HG02884 (cell line): ENCODE measurements at regions not wholly inside any gene's neighbourhood (a gene's known extent, or its start where the extent isn't known, plus 50 kb on each side); places are given as distances from the start of the nearest gene placed in this dataset.
A peak's percentile ranks its signal among the peaks of the same experiment; 100 is the strongest.
"Not testable (repeated sequence)": the region's sequence is repeated elsewhere in the genome, so short reads cannot be mapped to it uniquely, and the experiment has no call there.

Source experiments
- ATAC-seq: cut with Tn5 transposase; IDR thresholded peaks from one replicate; pipeline ENCODE4 v1.9.1; 2021; ENCODE audit warnings: mild to moderate bottlenecking, moderate library complexity; ENCODE audit not compliant: unreplicated experiment

DNA sequence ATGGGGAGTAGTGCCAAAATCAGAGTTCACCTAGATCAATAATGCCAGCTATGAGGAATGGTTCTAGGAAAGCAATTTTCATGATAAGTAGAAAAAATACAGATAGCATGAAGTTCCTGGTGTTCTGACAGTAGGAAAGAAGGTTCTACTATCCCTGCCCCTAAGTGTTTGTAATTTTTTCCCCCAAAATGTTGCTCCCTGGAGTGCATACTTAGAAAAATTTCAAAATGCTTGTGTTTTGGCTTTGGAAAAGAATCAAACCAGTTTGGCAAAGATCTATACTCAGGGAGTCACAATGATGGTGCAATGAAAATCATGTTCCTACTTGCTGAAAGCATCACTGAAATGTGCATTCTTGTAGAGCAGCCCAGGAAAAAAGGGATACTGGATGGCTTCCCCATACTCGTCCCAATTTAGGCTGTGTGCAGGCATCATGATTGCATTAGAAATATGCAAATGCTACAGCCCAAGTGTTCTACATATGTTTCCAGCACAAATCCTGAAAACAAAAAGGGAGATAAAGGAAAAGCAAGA, 74.7 kb downstream of the LPAR4 start:
- ATAC-seq, result no peak

DNA sequence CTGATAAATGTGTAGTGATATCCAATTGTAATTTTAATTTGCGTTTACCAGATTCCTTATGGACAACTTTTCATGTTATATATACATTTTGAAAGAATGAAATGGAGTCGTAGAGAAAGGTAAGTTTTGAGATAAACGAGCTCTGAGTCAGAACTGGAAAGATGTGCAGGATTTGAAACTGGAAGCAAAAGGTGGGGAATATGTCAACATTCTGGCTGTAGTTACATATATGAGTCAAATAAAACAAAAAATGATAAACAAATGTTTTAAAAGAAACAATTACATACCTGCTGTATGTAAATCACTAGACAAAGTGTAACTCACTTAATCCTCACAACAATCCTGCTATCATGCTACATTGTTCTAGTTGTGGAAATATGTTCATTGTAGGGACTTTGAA, 84.0 kb downstream of the LPAR4 start:
- no peak for ATAC-seq

DNA sequence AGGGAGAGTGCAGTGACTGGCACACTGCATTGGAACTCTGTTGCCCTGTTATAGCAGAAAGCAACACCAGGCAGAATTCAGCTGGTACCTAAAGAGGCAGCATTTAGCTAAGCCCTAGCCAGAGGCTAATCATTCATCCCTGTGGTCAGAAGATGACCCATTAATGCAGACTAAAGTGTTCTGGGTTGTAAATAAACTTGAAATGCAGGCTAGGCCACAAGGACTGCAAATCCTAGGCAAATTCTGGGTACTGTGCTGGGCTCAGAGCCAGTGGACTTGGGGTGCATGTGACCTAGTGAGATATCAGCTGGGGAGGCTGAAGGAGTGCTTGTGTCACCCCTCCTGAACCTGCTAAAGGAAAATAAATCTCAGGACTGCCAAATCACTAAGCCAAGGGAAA, 91.2 kb downstream of the LPAR4 start:
- no peak for ATAC-seq

DNA sequence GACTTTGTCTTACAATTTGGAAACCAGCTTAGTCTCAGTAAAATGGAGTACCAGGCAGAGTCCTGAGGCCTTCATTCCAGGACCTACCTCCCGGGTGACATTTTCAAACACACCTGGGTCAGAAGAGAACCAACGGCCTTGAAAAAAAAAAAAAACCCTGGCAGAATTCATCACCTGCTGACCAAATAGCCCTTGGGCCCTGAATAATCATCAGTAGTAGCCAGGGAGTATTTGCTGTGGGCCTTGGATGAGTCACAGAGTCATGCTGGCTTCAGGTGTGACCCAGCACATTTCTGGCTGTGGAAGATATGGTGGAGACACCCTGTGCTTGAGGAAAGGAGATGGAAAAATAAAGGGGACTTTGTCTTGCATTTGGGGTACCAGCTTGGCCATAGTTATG, 92.2 kb downstream of the LPAR4 start:
- no peak for ATAC-seq

DNA sequence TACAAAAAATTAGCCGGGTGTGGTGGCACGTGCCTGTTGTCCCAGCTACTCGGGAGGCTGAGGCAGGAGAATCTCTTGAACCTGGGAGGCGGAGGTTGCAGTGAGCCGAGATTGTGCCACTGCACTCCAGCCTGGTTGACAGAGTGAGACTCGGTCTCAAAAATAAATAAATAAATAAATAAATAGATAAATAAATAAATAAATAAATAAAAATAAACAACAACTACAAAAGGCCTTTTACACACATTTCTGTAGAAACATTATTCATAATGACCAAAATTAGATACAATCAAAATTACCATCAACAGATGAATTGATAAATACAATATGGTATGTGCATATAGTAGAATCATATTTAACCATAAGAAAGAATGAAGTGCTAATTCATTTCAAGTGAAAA, 96.7 kb downstream of the LPAR4 start:
- ATAC-seq, result not testable (repeated sequence)

DNA sequence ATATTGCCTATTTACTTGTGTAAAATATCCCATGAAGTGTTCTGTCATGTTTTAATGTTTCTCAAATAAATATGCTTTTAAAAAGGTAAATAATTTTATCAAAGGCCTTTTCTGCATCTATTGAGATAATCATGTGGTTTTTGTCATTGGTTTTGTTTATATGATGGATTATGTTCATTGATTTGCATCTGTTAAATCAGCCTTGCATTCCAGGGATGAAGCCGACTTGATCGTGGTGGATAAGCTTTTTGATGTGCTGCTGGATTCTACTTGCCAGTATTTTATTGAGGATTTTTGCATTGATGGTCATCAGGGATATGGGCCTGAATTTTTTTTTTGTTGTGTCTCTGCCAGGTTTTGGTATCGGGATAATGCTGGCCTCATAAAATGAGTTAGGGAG, 63.9 kb upstream of the P2RY10 start:
- ATAC-seq, result not testable (repeated sequence)

DNA sequence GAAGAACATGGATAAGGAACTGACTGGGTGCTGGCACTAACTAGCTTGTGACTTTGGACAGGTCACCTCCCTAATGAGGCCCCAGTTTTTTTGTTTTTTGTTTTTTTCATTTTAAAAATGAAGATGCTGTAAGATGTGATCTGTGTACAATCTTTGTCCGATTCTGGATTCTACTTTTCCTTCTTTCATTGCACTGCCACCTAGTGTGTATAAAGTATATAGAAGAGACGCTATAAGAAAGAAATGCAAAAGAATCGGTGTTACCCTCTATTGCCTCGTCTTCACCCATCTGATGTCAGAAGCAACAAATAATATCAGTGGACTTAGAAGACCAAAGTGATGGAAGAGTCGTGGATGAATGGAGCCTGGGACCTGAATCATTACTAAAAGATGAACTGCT, 58.6 kb upstream of the P2RY10 start:
- ATAC-seq, result peak; percentile 54
